ENCODE measurements at regions not wholly inside any gene's neighbourhood (a gene's known extent, or its start where the extent isn't known, plus 50 kb on each side); places are given as distances from the start of the nearest gene placed in this dataset.

DNA sequence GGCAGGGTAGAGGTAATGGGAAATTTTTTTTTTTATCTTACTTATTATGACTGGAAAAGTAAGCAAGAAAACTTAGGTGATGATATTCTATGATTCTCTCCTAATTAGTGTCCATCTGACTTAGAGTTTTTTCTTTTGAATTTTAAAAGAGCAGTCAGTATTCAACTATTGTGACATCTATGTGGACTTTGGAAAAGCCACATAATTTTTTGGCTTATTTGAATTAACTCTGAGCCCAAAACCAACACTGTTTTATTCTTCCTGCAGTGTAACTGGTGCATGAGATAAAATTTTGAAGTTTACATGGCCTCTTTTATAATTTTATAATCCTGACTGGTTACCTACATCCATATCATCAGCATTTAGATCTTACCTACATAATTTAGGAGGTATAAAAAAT is 619.7 kb downstream of the EPM2A start:
- TF ChIP-seq PHF21A (CRISPR knock-in tag; IDR thresholded peaks at IDR 0.05) (no peak), ZSCAN29 (CRISPR knock-in tag; conservative IDR thresholded peaks at IDR 0.05) (no peak), THAP11 (CRISPR knock-in tag; IDR thresholded peaks at IDR 0.05) (no peak), ATF1 (CRISPR knock-in tag; IDR thresholded peaks at IDR 0.05) (no peak), ATM (IDR thresholded peaks at IDR 0.05; ENCODE audit: borderline replicate concordance) (no peak), CBFB (CRISPR knock-in tag; IDR thresholded peaks at IDR 0.05) (no peak)
- TF ChIP-seq, protein P1, sequence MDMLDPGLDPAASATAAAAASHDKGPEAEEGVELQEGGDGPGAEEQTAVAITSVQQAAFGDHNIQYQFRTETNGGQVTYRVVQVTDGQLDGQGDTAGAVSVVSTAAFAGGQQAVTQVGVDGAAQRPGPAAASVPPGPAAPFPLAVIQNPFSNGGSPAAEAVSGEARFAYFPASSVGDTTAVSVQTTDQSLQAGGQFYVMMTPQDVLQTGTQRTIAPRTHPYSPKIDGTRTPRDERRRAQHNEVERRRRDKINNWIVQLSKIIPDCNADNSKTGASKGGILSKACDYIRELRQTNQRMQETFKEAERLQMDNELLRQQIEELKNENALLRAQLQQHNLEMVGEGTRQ (IDR thresholded peaks at IDR 0.05; ENCODE audit: low read depth, low read length), result no peak
- TF ChIP-seq, protein P1 (CRISPR knock-in tag; IDR thresholded peaks at IDR 0.05; ENCODE audit: borderline replicate concordance), result no peak
- TF ChIP-seq, protein P2, sequence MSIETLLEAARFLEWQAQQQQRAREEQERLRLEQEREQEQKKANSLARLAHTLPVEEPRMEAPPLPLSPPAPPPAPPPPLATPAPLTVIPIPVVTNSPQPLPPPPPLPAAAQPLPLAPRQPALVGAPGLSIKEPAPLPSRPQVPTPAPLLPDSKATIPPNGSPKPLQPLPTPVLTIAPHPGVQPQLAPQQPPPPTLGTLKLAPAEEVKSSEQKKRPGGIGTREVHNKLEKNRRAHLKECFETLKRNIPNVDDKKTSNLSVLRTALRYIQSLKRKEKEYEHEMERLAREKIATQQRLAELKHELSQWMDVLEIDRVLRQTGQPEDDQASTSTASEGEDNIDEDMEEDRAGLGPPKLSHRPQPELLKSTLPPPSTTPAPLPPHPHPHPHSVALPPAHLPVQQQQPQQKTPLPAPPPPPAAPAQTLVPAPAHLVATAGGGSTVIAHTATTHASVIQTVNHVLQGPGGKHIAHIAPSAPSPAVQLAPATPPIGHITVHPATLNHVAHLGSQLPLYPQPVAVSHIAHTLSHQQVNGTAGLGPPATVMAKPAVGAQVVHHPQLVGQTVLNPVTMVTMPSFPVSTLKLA (IDR thresholded peaks at IDR 0.05), result no peak
- TF ChIP-seq, protein P3, sequence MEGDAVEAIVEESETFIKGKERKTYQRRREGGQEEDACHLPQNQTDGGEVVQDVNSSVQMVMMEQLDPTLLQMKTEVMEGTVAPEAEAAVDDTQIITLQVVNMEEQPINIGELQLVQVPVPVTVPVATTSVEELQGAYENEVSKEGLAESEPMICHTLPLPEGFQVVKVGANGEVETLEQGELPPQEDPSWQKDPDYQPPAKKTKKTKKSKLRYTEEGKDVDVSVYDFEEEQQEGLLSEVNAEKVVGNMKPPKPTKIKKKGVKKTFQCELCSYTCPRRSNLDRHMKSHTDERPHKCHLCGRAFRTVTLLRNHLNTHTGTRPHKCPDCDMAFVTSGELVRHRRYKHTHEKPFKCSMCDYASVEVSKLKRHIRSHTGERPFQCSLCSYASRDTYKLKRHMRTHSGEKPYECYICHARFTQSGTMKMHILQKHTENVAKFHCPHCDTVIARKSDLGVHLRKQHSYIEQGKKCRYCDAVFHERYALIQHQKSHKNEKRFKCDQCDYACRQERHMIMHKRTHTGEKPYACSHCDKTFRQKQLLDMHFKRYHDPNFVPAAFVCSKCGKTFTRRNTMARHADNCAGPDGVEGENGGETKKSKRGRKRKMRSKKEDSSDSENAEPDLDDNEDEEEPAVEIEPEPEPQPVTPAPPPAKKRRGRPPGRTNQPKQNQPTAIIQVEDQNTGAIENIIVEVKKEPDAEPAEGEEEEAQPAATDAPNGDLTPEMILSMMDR (CRISPR knock-in tag; IDR thresholded peaks at IDR 0.05), result no peak

Data from HepG2 (cell line).